ENCODE measurements at regions not wholly inside any gene's neighbourhood (a gene's known extent, or its start where the extent isn't known, plus 50 kb on each side); places are given as distances from the start of the nearest gene placed in this dataset.
"Not testable (repeated sequence)": the region's sequence is repeated elsewhere in the genome, so short reads cannot be mapped to it uniquely, and the experiment has no call there.

DNA sequence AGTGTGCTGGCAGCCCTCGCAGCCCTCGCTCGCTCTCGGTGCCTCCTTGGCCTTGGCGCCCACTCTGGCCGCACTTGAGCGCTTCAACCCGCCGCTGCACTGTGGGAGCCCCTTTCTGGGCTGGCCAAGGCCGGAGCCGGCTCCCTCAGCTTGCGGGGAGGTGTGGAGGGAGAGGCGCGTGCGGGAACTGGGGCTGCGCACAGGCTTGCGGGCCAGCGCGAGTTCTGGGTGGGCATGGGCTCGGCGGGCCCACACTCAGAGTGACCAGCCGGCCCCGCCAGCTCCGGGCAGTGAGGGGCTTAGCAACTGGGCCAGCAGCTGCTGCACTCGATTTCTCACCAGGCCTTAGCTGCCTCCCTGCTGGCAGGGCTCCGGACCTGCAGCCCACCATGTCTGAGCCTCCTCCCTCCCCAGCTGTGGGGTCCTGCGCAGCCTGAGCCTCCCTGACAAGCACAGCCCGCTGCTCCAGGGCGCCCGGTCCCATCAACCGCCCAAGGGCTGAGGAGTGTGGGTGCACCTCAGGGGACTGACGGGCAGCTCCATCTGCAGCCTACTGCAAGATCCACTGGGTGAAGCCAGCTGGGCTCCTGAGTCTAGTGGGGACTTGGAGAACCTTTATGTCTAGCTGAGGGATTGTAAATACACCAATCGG lies 786.0 kb upstream of the SORCS1 start:
- not testable (repeated sequence) for DNase-seq

DNA sequence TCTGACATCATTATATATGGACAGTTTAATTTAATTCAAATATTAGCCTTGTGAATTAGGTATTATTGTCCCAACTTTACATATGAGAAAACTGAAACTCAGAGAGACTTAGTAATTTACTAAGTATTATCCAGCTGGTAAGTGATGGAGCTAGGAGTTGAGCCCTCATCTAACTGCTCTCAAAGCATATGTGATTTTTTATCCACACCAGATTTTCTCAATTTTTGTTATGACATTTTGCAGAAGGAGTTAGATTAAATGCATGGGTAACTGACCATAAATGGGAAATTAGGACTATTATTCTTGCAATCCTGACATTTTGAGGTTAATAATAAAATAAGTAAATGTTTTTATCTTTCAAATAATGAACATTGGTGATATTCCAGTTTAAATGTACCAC lies 778.3 kb upstream of the SORCS1 start:
- no peak for DNase-seq

GRCh38 chr10:107933076-107933475 lies 768.6 kb upstream of the SORCS1 start:
- no peak for DNase-seq

DNA sequence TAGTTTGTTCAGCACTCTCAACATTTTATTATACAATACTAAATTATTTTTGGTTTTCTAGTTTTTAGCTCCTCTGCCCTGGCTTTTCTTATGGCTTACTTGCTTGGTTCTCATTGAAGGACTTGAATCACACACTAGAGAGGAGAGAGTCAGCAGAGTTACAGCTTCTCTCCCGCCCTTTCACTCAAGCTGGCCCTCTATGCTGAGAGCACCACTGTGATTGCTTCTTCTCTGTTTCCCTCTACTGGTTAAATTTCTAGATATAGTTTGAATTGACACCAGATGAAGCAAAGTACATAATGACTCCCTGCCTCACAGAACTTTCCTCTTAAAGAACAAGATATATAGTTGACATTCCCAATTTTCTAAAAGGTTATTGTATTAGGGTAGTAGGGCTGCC lies 767.3 kb upstream of the SORCS1 start:
- DNase-seq = no peak

DNA sequence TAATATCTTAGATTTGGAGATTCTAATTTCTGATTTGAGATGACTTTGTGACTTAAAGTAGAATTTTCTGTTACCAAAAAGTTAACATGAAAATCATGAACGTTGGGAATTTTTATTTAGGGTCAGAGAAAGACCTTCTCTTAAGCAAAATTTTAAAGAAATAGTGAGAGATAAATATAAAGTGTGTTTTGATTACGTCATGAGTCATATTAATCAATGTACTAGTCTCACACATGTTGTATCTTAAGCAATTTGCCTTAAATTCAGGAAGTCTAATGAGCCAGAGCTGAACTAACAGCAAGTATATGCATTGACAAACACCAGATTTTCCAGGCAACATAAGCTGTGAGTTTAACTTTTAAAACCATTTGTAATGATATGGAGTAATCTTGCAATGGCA lies 765.5 kb upstream of the SORCS1 start:
- DNase-seq = no peak

DNA sequence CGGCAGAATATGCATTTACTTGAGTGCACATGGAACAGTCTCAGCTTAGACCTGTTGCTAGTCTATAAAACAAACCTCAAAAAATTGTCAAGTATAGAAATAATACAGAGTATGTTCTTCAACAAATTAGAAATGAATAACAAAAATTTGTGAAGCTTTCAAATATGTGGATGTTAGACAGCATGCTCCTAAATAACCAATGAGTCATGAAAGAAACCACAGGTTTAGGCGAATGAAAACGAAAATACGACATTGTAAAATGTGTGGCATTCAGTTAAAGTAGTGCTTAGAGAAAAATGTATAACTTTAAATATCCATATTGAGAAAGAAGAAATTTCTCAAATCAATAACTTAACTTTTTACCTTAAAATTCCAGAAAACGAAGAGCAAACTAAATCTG lies 760.0 kb upstream of the SORCS1 start:
- DNase-seq = no peak

DNA sequence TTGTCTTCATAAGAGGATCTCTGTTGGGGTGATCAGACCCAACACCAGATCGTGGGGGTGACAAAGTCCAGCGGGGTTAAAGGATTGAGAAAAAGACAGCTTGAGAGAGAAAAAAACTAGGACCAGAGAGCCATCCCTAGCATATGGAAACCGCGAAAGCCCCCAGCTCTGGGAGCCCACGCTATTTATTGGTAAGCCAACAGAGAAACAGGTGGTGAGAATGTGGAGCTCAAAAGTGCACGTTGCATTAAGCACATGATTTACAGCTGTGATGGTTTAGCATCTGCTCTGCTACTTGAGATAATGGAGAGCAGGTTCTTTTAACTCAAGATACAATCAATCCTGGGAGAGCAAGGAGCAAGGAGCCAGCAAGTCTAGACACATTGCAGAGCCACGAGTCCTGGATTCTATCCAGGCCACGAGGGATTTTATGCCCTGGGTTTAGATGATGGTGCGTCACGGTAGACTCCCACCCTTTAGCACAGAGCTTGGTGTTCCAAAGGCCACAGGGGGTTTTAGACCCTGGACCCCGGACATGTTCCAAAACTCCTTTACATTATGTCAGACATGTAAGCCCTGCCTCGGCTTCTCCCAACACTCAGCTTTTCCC lies 755.2 kb upstream of the SORCS1 start:
- no peak for DNase-seq

DNA sequence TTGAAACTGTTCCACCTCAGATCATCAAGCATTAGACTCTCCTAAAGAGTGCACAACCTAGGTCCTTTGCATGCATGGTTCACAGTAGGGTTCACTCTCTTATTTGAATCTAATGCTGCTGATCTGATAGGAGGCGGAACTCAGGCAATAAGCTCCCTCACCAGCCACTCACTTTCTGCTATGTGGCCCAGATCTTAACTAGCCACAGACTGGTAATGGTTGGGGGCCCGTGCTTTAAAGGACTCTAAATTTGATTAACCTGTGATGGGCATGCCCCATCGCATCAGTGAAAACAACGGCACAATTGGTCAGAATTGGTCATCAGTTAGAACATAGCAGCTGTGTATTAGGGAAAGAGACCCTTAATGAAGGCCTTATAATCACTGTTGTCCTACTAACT lies 753.7 kb upstream of the SORCS1 start:
- DNase-seq = no peak

DNA sequence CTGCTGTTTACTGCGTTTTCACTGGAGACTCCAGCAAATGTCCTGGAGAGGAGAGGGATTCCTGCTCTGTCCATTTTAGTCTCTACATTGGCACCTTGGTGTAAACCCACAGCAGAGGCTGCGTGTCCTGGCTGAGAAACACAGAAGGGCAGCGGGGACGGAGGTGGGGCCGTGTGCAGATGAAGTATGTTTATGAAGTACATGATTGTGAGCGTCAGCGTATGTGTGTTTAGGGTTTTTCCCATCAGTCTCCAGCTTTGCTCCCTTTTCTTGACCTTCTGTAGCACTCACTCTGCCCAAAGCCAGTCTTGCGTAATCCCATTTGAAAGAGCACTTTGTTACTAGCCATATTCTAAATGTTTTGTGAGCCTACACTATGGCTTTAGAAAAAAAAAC lies 750.7 kb upstream of the SORCS1 start:
- DNase-seq = no peak

DNA sequence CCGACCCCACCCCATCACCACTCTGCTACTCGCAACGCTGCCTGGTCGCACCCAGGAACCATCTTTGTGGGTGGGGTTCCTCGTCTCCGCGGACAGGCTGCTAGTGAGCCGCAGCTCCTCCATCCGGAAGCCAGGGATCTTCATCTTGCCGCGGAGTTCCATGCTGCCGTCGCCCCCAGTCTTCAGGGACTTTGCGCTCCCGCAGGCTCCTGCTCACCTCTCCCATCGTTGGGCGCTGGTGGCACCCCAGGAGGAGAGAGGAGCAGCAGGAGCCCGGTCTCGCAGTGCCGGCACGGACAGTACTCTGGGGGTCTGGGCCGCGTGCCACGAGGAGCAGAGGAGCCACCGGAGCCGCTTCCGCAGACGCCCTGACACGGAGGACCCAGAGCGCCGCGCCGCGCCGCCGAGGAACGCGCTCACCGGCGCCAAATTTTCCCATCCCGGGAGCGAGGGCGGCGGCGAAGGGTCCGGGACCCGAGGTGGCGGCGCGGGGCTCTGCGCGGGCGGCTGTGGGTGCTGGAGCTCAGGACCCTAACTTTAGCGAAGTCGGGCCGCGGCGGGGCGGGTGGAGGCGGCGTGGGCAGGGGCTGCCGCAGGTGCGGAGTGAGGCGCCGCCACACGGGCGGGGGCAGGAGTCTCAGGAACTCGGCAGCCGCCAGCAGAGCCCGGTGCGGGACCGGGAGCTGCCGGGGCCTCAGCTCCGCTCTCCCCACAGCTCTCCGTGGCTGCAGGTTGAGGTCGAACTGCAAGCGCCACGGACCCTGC lies 750.1 kb upstream of the SORCS1 start:
- no peak for DNase-seq

DNA sequence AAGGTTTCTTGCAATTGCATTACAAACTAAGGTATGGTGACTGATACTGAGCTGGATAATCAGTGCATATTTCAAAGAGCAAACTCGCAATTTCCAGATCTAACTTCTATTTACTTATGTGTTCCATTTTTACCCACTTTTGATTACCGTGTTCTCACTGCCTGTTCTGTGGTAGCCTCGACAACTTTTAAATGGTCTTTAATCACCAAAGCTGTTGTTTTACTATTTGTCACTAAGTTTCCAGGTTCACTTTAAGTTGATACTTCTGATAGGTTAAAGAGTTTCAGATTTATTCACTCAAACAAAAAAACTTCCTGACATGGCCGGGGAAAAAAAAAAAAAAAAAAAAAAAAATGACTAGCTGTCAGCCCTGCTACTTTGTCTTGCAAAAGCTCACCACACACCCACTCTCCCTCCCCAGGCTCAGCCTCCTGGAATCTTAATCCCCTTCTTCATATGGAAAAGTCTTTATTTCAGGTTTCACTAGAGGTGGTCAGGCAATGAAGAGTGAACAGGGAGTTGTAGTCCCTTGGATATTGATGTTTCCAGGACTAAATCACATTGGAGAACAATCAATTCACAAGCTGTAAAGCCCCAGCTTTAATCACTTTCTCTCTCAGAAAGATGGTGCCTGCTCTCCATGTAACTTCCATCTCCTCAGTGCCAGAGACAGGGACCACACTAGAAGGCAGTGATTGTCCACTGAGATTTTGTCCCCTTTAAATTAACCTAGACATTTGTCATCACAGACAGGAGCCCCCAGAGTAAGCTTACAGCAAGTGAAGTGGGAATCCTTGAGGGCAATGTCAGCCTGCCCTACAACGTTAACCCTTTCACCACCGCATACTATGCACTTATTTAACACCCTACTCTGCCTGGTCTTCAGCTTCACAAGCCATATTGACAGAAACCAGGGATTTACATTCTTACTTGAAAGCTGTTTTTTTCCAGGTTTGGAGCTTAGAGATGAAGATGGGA lies 749.1 kb upstream of the SORCS1 start:
- DNase-seq = no peak

GRCh38 chr10:107901076-107901475 lies 736.6 kb upstream of the SORCS1 start:
- DNase-seq = no peak

DNA sequence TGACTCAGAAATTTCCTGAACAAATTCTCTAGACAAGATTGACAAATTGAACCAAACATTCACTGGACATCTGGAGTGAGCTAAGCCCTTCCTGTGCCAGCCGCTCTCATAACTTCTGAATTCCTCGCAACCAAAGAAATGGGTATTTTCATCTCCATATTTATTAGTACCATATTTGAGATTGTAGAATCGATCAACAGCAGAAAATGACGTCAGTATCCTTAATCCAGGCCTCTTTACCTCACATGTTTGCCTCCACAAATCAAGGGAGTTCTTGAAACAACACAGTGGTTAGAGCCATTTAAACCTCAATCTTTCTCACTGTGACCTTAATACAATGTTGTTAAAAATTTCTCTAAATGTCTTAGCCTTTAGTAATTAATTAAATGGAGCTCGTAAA lies 735.6 kb upstream of the SORCS1 start:
- no peak for DNase-seq

GRCh38 chr10:107899502-107900062 lies 735.1 kb upstream of the SORCS1 start:
- no peak for DNase-seq

- no peak for DNase-seq
These were observed 734.6 kb upstream of the SORCS1 start for GRCh38 chr10:107899075-107899474.

DNA sequence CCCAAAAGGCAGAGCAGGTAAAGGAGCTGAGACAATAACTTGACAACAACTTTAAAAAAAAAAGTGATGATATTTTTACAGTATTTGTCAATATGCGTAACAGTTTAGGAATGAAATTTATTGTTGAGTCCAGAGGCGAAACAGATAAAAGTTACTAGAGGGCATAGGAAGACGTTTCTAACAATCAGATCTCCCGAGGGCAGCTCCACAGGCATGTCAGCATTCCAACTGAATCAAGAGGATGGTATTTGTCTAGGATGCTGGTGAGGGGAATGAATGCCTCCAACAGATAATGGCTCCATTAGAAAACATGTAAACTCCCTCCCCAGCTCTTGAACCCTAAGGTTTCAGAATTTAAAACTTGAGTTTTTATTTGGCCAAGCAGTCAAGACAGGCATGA lies 733.9 kb upstream of the SORCS1 start:
- no peak for DNase-seq

GRCh38 chr10:107894516-107894915 lies 730.0 kb upstream of the SORCS1 start:
- DNase-seq = no peak

- DNase-seq = no peak
These were observed 724.6 kb upstream of the SORCS1 start for GRCh38 chr10:107889105-107889504.

- DNase-seq = no peak
These were observed 715.7 kb upstream of the SORCS1 start for GRCh38 chr10:107880185-107880584.

- no peak for DNase-seq
These were observed 708.5 kb upstream of the SORCS1 start for GRCh38 chr10:107873007-107873406.

GRCh38 chr10:107865691-107866090 lies 701.2 kb upstream of the SORCS1 start:
- DNase-seq = no peak

DNA sequence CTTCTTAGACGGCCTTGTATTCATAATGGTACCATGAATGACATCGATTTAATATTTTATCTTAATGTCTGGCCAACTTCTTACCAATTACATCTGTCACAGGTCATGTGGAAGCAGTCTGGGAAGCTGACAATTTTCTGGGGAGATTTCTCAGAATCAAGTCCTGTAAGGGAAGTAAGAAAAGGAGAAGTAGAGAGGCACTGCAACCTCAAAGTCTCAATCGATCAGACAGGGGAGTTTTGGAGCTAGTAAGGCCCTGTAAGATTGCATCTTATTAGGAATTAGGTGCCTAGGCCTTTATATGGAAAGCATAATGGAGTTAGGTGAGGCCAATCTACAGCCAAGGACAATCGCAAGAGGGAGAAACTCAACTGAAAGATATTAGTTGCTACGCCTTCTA lies 694.6 kb upstream of the SORCS1 start:
- no peak for DNase-seq

DNA sequence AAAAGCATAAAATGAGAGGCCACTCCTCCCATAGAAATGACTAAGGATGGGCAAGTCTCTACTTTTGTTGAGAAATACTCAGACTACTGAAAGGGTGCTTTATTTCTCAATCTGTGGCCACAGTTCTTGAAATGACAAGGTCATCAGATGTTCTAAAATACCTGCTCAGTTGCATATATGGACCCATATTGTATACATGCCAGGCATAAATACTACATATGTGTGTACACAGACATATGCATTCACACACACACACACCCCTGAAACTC lies 691.5 kb upstream of the SORCS1 start:
- DNase-seq = no peak
